Brain microvascular endothelial cell (primary cell): ENCODE measurements at regions not wholly inside any gene's neighbourhood (a gene's known extent, or its start where the extent isn't known, plus 50 kb on each side); places are given as distances from the start of the nearest gene placed in this dataset.

Source experiments
- DNase-seq: peaks from one replicate; pipeline ENCODE4 v3.0.0-alpha.2; 2020
- H3K27ac ChIP-seq: fragments of 250-450 bp; sonication (Bioruptor Pico); 2 replicates; pipeline ENCODE4 v1.5.1; 2020; ENCODE audit warnings: mild to moderate bottlenecking, moderate library complexity
- H3K27me3 ChIP-seq: fragments of 250-450 bp; sonication (Bioruptor Pico); replicated peaks from 2 replicates; pipeline ENCODE4 v1.5.1; 2020; ENCODE audit warnings: mild to moderate bottlenecking
- H3K36me3 ChIP-seq: fragments of 250-450 bp; sonication (Bioruptor Pico); replicated peaks from 2 replicates; pipeline ENCODE4 v1.5.1; 2020; ENCODE audit warnings: mild to moderate bottlenecking
- H3K4me3 ChIP-seq: 2 replicates; pipeline ENCODE4 v1.5.1; 2011; ENCODE audit warnings: low read depth, mild to moderate bottlenecking, control low read depth, low read length, moderate library complexity
- in situ Hi-C: cut with HindIII; loops from 2 replicates; pipeline ENCODE4 v1.10.0; 2017; ENCODE audit warnings: low sequenced_read_pairs, low pct_ligation_motif_present
- TF ChIP-seq, protein P1 (sequence below): IDR thresholded peaks from 2 replicates; pipeline ENCODE4 v1.5.1; 2011; ENCODE audit warnings: low read depth, mild to moderate bottlenecking, moderate library complexity, low read length, control low read depth, inconsistent platforms; ENCODE audit errors: missing control alignments

DNA sequence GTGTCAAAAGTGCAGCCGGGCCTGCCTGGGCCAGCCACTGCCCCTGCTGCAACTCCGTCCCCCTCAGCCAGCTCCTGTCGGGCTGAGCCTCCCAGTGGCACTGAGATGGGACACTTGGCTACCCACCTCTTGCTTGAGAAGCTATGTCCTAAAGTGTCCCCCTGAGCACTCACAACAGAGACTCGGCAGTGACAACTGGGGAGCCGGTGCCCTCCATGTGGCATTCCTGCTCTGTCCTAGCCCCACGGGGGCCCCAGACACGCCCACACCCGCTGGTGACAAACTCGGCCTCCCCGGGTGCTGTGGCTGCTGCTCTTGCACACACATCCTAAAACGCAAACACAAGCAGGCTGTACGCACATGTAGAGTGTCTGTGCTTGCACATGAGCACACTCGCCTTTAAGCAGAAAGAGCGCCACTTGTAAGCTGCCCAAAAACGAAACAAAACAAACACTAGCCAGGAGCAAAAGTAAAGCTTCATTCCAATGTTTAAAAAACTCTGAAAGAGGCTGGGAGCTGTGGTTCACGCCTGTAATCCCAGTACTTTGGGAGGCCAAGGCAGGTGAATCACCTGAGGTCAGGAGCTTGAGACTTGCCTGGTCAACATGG is 253.9 kb downstream of the RBFOX3 start:
- no peaks in the 10 kb centered on the region for H3K27me3 ChIP-seq
- no peak overlapping the region for H3K4me3 ChIP-seq
- DNase-seq = no peak
- TF ChIP-seq, protein P1, sequence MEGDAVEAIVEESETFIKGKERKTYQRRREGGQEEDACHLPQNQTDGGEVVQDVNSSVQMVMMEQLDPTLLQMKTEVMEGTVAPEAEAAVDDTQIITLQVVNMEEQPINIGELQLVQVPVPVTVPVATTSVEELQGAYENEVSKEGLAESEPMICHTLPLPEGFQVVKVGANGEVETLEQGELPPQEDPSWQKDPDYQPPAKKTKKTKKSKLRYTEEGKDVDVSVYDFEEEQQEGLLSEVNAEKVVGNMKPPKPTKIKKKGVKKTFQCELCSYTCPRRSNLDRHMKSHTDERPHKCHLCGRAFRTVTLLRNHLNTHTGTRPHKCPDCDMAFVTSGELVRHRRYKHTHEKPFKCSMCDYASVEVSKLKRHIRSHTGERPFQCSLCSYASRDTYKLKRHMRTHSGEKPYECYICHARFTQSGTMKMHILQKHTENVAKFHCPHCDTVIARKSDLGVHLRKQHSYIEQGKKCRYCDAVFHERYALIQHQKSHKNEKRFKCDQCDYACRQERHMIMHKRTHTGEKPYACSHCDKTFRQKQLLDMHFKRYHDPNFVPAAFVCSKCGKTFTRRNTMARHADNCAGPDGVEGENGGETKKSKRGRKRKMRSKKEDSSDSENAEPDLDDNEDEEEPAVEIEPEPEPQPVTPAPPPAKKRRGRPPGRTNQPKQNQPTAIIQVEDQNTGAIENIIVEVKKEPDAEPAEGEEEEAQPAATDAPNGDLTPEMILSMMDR = no peak
- in situ Hi-C loops = no loop called here
- H3K36me3 ChIP-seq = no peaks in the 10 kb centered on the region
- no peak overlapping the region for H3K27ac ChIP-seq

DNA sequence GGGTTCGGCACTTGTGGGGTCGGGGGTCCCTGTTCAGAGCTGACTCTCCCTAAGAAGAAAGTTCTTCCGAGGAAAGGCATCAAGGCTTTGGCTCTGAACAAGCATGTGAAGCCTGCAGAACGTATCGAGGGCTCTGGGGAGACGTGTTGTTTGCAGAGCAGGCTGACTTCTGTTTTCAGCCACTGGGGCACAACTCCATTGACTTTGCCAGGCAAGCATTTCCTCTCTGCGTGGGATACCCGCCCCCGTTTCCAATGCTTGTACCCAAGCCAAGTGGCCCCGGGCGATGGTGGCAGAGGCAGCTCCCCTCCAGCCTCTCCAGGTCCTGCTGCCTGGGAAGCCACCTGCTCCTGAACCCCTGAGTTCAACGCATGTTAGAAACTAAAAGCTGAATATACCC is 255.7 kb downstream of the RBFOX3 start:
- no peak for DNase-seq
- TF ChIP-seq, protein P1 = no peak
- H3K36me3 ChIP-seq = no peaks in the 10 kb centered on the region
- no peak overlapping the region for H3K27ac ChIP-seq
- no peak overlapping the region for H3K4me3 ChIP-seq
- H3K27me3 ChIP-seq = no peaks in the 10 kb centered on the region
- in situ Hi-C loops = no loop called here

DNA sequence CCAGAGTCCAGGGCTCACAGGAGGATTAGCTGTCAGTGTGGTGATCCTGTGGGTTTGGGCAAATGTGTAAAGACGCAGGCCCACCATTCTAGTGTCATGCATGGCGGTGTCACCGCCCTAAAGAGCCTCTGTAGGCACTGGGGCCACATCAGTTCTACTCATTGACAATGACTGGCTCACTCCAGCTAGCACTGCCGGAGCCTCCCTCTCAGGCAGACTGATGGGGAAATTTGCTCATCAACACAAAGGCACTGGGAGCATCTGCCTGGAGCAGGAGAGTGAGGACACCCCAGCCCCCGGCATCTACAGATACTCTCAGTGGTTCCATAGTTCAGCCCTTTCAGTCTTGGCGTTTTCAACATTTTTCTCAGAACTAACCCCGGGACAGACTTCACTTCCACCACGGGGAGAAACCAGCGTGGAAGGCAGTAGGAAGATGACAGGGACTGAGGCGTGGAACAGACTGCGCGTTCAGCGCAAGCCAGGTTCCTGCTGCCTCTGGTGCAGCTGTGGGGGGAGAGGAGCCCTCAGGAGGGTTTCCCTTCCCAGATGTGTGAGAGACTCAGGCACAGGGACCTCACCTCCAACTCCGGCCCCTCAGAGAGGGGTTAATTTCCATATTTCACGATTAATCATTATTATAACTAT is 256.6 kb downstream of the RBFOX3 start:
- DNase-seq = no peak
- H3K36me3 ChIP-seq = no peaks in the 10 kb centered on the region
- no peak overlapping the region for H3K4me3 ChIP-seq
- in situ Hi-C loops = no loop called here
- H3K27ac ChIP-seq = no peak overlapping the region
- no peaks in the 10 kb centered on the region for H3K27me3 ChIP-seq
- TF ChIP-seq, protein P1 = no peak

DNA sequence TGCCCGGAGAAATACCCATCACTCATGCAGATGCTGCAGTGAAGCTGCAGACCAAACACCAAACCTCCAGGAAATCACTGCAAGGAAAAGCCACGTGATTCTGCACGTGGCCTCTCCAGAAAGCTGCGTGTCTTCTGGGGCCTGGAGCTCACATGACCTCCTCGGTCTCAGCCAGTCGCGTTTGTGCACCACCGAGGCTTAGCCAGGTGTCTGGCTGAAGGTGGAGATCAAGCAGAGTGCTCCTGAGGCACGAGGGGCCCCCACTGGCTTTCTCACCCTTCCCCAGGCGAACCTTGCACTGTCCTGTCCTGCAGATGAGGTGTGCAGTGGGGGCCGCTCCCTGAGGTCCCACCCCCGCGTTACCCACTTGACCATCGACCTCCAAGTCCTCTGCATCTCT is 257.3 kb downstream of the RBFOX3 start:
- H3K27ac ChIP-seq = no peak overlapping the region
- no peaks in the 10 kb centered on the region for H3K27me3 ChIP-seq
- H3K36me3 ChIP-seq = no peaks in the 10 kb centered on the region
- in situ Hi-C loops = no loop called here
- DNase-seq = no peak
- TF ChIP-seq, protein P1 = no peak
- no peak overlapping the region for H3K4me3 ChIP-seq

DNA sequence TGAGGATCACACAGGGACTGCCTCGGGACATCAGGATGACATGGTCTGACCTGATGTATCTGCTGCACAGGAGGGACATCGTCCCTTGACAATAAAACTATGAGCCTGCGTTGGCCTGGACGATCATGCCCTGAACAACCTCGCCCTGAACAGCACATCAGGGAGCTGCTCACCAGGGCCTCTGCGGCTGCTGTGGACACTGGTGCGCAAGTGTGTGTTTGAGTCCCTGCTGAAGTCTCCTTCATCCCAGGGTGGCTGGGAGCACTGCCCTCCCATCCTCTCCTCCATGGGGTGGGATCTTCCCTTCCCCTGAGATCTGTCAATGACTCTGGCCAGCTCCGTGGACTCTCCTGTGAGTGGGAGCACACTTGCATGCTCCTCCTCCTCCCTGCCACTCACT is 257.8 kb downstream of the RBFOX3 start:
- H3K36me3 ChIP-seq = no peaks in the 10 kb centered on the region
- H3K27ac ChIP-seq = no peak overlapping the region
- TF ChIP-seq, protein P1 = no peak
- no peak for DNase-seq
- in situ Hi-C loops = no loop called here
- no peaks in the 10 kb centered on the region for H3K27me3 ChIP-seq
- H3K4me3 ChIP-seq = no peak overlapping the region

DNA sequence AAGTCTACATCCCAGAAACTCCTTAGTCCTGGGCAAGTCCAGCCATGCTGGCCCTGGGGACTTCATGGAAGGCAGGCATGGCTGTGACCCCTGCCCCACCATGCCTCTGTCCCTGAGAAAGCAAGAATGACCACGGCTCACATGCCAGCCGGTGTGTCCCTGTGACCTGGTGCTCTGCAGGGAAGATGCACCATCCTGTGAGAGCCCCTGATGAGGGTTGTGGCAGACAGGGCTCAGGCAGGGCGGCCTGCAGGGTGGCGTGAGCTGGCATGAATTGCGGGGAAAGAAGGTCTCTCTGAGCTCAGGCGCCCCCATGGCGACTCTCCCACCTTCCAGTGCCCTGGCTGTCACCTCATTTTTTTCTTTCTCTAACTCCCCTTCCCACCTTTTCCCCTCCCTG is 260.3 kb downstream of the RBFOX3 start:
- H3K4me3 ChIP-seq = no peak overlapping the region
- in situ Hi-C loops = no loop called here
- no peaks in the 10 kb centered on the region for H3K27me3 ChIP-seq
- H3K36me3 ChIP-seq = no peaks in the 10 kb centered on the region
- H3K27ac ChIP-seq = no peak overlapping the region
- no peak for DNase-seq
- TF ChIP-seq, protein P1 = no peak
